RWPE1 (cell line): ENCODE measurements at regions not wholly inside any gene's neighbourhood (a gene's known extent, or its start where the extent isn't known, plus 50 kb on each side); places are given as distances from the start of the nearest gene placed in this dataset.

Experiments used
- CTCF ChIA-PET: fragments of 350-600 bp; sonication (Branson Sonifier 250); formaldehyde crosslinking; extraction: SDS; loops from one replicate; lab custom pipeline; 2021; lab: Yijun Ruan, JAX
- POLR2A ChIA-PET: fragments of 400-600 bp; formaldehyde crosslinking; extraction: SDS; loops from one replicate; lab custom pipeline; 2020; ENCODE audit warnings: antibody characterized with exemption; ENCODE audit not compliant: low non-redundant PET; lab: Yijun Ruan, JAX
- DNase-seq: peaks from one replicate; pipeline ENCODE4 v3.0.0; 2012; ENCODE audit warnings: low spot score
- H3K27ac ChIP-seq: fragments of 450-650 bp; 2 replicates; pipeline ENCODE4 v1.5.1; 2017
- TF ChIP-seq, protein P1 (sequence below): fragments of 450-650 bp; conservative IDR thresholded peaks from 2 replicates; pipeline ENCODE4 v1.5.1; 2017; ENCODE audit warnings: low read depth, mild to moderate bottlenecking

DNA sequence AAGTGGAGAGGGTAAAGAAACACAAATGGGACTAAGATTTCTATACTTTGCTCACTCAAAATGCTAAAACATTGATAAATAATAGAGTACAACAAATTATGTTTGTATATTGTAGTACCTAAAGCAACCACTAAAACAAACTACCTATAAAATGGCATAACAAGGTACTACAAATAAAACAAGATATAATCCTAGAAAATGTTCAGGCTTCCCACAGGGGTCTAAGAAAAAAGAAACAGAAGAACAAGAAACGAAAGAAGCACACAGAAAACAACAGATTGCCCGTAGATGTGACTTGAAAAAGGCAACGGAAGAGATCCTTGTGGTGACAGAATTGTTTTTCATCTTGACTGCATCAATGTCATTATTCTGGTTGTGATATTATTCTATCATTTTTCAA is 63.3 kb upstream of the ADGRL4 start:
- no peak for DNase-seq
- H3K27ac ChIP-seq = no peak overlapping the region
- ChIA-PET CTCF (no interaction called here), POLR2A (no interaction called here)
- TF ChIP-seq, protein P1, sequence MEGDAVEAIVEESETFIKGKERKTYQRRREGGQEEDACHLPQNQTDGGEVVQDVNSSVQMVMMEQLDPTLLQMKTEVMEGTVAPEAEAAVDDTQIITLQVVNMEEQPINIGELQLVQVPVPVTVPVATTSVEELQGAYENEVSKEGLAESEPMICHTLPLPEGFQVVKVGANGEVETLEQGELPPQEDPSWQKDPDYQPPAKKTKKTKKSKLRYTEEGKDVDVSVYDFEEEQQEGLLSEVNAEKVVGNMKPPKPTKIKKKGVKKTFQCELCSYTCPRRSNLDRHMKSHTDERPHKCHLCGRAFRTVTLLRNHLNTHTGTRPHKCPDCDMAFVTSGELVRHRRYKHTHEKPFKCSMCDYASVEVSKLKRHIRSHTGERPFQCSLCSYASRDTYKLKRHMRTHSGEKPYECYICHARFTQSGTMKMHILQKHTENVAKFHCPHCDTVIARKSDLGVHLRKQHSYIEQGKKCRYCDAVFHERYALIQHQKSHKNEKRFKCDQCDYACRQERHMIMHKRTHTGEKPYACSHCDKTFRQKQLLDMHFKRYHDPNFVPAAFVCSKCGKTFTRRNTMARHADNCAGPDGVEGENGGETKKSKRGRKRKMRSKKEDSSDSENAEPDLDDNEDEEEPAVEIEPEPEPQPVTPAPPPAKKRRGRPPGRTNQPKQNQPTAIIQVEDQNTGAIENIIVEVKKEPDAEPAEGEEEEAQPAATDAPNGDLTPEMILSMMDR = no peak

DNA sequence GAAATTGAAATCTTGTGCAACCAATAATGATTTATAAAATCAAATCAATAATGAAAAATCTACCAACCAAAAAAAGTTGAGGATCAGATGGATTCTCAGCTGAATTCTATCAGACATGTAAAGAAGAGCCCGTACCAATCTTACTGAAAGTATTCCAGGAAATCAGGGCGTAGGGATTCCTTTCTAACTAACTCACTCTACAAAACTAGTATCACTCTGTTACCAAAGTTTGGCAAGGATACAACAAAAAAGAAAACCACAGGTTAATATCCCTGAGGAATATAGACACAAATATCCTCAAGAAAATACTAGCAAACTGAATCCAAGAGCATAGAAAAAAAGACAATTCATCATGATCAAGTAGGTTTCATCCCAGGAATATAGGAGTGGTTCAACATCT is 52.8 kb upstream of the ADGRL4 start:
- ChIA-PET POLR2A (no interaction called here), CTCF (no interaction called here)
- DNase-seq = no peak
- TF ChIP-seq, protein P1 = no peak
- no peak overlapping the region for H3K27ac ChIP-seq
